Activated T-helper 1 cell treated with anti-CD3 and anti-CD28 coated beads, Interleukin-2, amount 50 U/mL, for 16 hours (primary cell): ENCODE measurements at regions not wholly inside any gene's neighbourhood (a gene's known extent, or its start where the extent isn't known, plus 50 kb on each side); places are given as distances from the start of the nearest gene placed in this dataset.

ENCODE experiments used
- DNase-seq, 2 donors: peaks; one replicate each; pipeline ENCODE4 v3.0.0-alpha.2; 2020; ENCODE audit warnings: low read depth in 1 of 2, low spot score in 1 of 2

DNA sequence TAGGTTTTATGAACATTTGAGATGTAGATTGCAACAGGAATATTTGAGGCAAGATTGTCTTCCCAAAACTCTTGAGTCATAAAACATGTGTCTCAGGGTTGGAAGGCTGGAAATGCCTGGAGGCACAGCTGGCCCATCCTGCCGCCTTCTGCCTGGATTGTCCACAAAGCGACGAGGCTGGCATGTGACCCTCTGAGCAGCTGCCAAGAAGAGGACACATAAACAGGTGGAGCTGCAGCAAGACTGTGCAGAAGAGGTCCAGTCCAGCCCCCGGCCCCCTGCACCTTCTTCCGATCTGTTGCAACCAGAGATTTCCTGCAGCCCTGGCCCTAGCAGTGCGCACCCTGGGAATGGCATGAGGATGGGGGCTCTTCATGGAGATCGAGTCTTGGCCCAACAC is 101.9 kb upstream of the BCOR start:
- DNase-seq: no peak

DNA sequence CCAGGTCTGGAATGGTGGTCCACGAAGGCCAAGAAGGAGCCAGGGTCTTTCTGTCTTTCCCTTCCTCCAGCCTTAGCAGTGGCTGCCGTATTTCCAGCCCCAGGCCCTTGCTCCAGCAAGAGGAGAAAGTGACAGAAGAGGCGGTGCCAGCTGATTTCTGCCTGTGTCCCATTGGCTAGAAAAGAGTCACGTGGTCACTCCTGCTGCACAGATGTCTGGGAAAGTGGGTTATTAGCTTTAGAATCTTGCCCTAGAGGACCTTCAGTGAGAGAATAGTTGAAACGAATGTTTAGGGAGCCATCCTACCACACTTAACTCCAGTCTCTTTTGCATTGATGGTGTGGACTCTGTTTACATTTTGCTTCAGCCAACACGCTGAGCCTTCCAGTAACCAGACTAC is 99.3 kb upstream of the BCOR start:
- DNase-seq: no peak

DNA sequence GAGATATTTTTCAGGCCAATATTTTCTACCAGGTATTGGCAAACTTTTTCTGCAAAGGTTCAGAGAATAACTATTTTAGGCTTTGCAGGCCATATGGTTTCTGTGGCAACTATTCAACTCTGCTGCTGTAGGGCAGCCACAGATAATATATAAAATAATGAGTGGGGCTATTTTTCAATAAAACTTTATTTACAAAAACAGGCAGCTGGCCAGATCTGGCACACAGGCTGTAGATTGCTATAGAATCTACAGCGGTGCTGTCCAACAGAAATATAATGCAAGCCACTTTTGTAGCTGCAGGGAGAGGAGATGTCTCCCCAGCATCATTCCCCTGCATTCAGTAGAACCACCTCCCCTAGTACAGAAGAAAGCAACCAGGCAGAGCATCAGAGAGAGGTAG is 97.6 kb upstream of the BCOR start:
- DNase-seq: no peak

DNA sequence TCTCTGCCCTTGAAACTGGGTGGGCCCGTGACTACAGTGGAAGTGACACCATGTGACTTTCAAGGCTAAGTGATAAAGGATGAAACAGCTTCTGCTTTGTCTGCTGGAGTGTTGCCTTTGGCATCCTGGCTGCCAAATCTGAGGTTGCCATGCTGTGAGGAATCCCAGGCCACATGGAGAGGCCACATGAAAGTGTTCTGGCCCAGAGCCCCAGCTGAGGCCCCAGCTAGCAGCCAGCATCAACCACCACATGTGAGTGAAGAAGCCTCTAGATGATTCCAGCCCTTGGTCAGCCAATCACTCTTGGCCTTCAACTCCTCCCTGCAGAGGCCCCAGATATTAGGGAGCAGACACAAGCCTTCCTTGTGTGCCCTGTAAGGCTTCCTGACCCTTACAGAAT is 94.4 kb upstream of the BCOR start:
- no peak for DNase-seq

DNA sequence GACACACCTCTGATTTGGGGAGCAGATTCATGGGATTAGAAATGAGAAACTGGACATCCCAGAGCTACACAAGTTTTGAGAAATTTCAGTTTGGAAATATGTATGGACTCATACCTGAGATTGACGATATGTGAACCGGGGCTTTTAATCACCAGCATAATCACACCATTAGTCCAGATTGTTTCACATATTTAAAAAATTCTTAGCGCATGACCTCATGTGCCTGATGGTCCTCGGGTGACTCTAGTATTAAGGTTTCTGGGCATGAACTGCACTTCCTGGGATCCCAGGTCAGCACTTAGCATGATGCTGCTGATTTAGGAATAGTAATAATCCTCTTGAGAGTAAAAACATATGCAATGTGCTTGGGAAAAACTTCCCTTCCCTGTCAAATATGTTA is 91.9 kb upstream of the BCOR start:
- no peak for DNase-seq

DNA sequence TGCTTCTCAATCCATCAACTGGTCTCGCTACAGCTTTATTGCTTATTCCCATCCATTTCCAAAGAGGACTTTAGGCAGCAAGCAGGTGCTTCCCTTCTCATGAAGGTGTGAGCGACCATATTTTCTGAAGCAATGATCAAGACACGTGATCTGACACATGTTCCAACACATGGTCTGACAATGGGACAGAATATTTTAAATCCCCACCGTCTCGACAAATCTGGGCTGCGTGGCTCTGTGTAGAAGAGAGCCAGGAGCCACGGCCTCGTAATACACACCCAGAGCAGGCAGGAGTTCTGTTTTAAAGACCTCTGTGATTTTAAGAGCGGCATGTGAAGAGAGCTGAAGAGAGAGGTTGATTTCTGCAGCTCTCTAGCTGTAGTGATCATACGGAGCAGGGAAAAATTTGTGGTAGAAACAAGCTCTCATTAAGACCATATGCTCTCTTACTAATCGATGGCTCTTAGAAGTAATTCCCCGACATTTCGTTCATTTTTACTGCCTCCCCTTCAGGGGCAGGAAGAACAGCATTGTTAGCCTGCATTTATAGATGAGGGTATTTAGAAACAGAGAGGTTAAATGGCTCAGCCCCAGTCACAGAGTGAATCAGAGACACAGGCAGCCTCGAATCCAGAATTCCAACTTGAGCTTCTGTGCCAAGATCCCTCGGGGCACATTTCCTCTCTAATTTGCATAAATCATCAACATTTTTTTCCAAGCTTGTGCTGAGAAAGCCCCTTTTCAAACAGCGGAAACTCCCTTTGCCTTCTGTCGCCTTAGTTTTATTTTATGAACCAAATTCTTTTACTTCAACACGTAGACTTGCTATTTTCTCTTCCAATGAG is 91.0 kb upstream of the BCOR start:
- no peak for DNase-seq

DNA sequence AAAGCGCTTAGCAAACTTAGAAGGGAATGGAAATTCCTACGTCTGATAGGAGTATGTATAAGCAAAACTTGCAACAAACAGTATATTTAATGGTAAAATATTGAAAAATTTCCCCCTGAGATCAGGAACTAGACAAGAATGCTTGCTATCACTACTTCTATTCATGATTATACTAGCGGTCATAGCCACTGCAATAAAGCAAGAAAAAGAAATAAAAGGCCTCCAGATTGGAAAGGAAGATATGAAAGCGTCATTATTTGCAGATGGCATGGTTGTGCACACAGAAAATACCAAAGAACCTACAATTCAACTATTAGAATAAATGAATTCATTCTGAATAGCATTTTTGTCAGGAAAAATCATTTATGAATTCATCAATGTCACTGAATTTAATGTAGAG is 87.2 kb upstream of the BCOR start:
- no peak for DNase-seq

DNA sequence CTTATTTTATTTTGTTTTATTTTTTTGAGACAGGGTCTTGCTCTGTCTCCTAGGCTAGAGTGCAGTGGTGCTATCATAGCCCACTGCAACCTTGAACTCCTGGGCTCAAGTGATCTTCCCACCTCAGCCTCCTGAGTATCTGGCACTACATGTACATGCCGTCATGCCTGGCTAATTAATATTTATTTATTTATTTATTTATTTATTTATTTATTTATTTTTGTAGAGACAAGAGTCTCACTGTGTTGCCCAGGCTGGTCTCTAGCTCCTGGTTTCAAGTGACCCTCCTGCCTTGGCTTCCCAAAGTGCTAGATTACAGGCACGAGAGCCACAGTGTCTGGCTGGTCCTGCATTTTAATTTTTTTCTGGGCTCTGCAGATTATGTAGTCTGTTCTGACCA is 84.9 kb upstream of the BCOR start:
- DNase-seq: no peak

DNA sequence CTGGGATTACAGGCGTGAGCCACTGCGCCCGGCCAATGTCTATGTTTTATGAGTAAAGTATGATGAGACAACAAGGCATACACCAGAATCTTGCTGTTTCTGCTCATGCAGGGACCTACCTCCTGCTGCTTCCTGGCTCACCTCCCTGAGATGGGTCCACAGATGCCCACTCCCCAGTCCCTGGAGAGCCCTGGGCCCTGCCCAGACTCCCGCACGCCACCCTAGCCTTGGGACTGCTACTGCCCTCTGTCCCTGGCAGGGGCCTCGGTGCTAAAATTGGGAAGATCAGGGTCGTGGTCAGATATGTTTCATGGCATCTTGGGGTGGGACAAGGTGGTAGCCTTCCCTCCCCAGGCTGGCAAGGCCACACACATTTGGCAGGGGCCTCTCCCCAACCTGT is 84.3 kb upstream of the BCOR start:
- no peak for DNase-seq

DNA sequence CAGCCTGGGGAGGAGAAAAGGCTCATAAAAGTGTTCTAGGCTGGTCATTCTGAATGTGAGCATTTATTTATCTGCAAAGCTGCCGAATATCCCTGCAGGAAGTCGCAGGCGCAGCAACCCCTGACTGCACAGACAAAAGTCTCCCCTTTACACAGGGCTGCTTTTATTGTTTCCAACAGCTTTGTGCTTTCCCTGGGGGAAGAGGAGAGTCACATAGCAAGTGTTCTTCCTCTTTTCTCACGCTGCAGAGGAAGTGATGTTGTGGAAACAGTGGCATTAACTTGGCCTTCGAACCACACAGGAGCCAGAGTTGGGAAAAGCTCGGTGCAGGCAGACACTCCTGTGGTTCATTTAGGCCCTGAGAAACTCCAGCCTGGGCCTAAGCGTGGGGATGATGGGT is 81.5 kb upstream of the BCOR start:
- no peak for DNase-seq

DNA sequence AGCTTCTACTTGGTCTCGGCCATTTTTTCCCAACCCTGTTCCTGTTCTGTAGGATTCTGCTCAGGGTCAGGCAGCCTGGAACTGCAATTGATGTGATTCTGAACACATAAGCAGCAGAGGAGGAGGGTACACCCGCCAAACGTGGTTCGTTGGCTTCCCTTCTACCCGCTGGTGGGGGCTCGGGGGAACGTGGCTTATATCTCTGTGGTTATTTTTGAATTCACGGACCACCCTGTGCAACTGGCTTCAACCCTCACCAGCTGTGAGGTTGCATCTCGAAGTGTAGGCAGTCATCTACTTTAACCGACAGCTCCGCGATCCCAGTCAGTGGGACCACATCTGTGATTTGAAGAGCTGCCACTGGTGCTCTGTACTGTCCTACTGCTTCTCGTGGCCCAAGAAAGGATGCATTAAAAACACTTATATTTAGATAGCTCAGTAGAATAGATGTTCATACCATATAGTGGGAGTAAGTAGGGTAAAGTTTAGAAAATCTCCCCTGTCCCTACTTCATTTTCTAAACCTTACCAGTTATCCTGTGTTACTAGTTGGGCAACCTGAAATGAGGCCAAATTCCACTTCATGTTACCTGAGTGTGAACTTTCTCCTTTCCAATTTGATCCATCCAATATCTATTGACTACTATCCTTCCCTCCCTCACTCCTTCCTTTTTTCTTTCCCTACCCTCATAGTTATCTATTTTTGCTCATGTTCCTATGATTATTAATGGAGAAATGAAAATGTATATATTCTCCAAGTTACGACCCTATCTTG is 80.4 kb upstream of the BCOR start:
- DNase-seq: no peak

DNA sequence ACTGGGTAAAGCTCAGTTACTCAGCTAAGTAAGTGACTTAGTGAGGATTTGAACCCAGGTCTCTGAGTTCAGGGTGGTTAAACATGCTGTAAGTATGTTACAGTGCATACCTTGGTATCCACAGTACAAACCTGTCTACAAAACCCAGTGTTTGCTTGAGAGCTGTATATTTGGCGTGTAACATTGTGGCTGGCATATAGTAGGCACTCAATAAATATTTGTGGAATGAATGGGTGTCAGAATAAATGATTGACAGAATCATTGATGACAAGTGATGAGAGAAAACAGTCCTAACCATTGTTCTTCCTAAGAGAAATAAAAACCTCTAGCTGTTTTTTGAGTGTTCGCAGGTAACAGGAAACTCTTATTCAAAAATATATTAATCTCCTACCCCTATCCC is 79.7 kb upstream of the BCOR start:
- DNase-seq: no peak

DNA sequence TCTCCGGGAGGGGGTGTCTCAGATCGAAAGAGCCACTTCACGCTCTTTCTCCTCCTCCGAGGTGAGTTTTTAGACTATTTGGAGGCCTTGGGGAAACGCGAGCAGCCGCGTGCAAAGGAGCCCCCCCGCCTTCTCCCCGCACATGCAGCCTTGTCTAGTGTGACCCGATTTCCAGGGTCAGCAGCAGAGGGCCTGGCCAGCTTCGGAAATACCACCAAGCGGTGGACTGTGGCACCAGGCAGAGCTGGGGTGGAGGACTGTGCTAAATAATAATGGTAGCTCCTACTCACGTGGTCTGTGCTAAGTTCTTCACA is 79.3 kb upstream of the BCOR start:
- DNase-seq: no peak

DNA sequence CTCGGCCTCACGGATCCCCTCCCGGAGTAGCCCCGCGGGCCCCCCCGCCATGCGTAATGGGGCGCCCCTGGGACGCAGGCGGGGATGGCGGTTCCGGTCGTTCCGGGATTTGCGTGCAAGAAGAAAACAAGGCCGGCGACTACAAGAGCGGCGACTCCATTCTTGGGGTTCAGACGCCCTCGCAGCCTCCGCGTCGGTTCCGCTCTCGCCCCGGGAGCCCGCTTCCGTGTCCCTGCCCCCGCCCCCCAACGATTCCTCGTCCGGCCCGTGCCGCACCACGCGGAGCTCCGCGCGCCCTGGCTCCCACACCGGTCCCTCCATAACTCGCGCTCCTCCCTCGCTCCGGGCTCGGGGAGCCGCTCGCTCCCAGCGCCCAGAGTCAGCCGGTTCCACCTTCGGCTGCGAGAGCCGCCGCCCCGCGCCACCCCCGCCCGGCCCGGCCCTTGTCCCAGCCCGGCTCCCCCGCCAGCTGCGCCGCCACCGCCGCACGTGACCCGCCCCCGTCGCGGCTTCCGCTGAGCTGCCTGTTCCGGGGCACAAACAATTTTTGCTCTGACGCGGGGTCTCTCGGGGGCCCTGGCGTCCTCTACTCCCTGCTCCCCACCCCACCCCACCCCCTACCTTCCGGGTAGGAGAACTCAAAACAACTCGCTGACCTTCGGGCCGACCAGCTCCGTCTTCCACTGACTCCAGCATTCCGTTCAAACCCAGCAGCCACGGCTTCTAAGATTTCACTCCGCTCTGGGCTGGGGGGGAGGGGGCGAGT is 78.8 kb upstream of the BCOR start:
- peak in 1 of 2 donors; percentile 69 for DNase-seq

DNA sequence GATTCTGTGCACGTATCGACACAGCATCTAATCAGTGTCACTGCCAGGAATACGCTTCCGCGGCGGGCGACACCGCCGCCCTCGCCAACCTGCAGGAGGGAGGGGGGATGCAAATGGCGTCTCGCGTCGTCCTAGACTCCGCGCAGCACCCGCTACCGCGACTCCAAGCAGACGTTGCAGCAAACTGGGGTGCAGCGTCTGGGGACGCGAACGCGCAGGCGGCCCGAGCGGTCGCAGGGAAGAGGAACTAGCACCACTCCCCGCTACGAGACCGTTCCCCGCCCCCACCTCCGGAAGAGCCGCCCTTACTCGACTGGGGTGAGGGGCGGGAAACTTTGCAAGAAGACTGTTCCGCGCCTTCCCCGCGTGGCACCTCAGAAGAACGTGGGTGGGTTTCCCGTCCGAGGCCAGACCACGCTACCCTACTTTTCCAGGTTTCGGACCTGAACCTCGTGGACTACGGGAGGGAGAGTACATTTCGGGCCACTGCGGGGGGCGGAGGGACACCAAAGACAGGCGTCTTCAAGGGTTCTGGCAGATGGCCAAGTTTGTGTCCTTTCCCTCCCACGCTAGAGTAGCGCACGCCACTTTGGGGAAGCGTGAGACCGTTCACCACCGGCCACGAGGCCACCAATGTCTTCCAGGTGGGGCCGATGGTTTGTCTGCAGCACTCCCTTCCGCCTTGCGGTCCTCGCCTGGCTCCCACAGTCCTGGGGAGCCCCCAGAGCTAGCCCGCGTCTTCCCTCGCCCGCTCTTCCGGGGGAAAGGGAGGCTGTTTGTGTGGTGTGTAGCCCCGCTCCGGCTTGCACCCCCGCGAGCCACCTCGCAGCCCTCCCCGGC is 78.0 kb upstream of the BCOR start:
- DNase-seq: peak in 1 of 2 donors; percentile 53

DNA sequence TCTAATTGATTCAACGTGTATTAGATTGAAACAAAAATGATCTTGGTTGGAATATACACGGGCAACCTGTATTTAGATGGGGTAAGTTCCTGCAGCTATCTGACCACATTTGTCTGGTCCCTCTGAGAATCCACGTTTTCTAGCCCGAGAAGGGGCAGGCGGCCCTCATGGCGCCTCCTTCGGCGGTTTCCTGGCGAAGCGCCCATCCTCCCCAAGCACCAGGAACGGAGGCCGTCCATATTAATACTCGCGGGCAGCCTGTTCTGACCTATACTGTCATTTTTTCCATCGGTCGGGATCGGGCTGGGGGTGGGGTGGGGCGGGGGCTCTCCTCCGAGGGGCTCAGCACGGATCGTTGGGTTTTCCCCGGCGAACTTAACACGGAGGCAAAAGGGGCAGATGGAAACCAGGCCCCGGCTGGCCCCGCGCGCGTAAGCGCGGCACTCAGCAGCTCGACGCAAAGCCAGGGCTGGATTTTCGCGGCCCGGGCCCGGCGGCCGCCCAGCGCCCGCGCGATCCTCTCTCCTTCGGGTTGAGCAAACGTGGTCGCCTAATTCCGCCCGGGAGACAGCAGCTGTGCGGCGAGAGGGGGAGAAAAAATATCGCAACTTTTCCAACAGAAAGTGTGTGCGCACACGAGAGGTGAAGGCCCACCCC is 77.2 kb upstream of the BCOR start:
- no peak for DNase-seq

DNA sequence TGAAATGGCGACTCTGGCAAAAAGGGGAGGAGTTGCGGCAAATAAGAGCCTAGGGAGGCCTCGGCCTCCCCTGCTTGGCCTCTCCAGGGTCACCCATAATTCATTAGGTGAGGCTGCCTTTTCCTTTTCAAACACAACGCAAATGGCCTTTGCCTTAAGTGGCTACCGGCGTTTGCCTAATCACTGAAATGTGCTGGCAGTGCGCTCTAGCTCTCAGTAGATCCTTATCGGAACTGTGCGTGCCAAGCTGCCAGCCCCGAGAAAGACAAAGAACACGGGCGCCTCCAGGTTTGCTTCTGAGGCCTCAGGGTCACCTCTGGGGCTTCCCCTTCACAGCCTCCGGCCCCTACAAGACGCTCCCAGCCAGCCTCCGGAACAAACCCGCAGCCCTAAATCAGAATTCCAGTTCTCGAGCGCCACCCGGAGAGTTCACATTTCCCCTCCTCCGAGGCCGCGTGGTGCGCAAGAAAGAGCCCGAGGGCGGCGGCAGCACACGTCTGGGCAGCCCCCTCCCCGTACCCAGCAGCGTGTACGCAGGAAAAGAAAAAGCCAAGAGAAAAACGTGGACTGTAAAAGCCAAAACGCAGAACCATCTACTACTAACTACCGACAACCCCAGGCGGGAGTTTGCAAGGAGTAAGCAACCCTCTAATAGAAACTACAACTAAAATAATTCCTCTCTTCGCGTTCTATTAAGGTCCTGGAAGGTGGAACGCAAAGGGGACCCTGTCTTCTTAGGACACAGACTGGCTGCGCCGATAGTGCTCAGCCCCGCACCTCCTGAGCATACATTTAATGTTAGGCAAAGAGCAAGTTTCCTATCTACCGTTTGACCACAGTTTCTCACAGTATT is 76.5 kb upstream of the BCOR start:
- peak in 1 of 2 donors; percentile 49 for DNase-seq

DNA sequence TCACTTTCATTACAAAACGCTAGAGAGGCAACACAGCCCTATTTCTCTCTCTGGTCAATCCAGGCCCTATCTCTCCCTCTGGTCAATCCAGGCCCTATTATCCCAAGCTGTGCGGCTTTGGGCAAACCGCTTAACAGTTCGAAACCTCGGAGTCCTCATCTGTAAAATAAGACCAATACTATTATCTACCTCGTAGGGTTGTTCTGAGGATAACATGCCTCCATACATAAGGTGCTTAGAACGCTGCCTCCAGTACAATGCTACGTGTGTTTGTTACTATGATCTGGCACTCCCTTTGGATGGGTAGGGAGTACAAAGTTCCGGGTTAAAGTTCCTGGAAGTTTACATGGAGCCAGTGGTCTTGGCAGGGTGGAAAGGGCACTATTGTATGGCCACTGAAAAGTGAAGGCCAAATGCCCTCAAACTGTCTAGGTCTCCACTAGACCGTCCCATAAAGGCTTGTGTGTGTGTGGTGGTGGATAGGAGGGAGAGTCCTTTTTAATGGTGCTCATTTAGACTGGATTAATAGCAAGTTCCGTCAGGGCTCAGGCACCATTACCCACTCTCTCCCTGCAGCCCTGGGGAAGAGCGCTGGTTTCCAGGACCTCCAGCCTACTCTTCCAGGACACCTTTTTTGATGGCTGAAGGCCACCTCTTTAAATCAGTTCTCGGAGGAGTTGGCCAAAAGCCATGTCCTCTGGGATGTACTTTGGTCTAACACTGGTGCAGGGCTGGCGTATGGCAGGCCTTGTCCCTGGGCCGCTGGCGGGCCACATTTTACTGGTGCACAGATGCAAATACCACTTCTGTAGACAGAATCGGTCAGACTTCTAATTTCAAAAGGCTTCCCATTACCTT is 75.6 kb upstream of the BCOR start:
- no peak for DNase-seq
